VCaP (cell line): ENCODE measurements at regions not wholly inside any gene's neighbourhood (a gene's known extent, or its start where the extent isn't known, plus 50 kb on each side); places are given as distances from the start of the nearest gene placed in this dataset.

ENCODE experiments used
- H3K27ac ChIP-seq: fragments of 450-650 bp; 2 replicates; pipeline ENCODE4 v1.5.1; 2017
- CTCF ChIP-seq: fragments of 450-650 bp; conservative IDR thresholded peaks from 2 replicates; pipeline ENCODE4 v1.5.1; 2017; ENCODE audit warnings: mild to moderate bottlenecking, moderate library complexity

GRCh38 chr5:39863926-39864552 is 439.3 kb upstream of the DAB2 start:
- no peak for TF ChIP-seq CTCF
- peak overlapping the region; percentile 58 for H3K27ac ChIP-seq

GRCh38 chr5:39857041-39857440 is 432.3 kb upstream of the DAB2 start:
- no peak overlapping the region for H3K27ac ChIP-seq
- TF ChIP-seq CTCF: no peak

- TF ChIP-seq CTCF: no peak
- no peak overlapping the region for H3K27ac ChIP-seq
These were observed 430.1 kb upstream of the DAB2 start for GRCh38 chr5:39854771-39855410.

- TF ChIP-seq CTCF: no peak
- H3K27ac ChIP-seq: no peak overlapping the region
These were observed 425.5 kb upstream of the DAB2 start for GRCh38 chr5:39850291-39850690.

GRCh38 chr5:39846144-39846543 is 421.4 kb upstream of the DAB2 start:
- H3K27ac ChIP-seq: no peak overlapping the region
- no peak for TF ChIP-seq CTCF

GRCh38 chr5:39843767-39844166 is 419.0 kb upstream of the DAB2 start:
- no peak for TF ChIP-seq CTCF
- no peak overlapping the region for H3K27ac ChIP-seq

- no peak overlapping the region for H3K27ac ChIP-seq
- TF ChIP-seq CTCF: no peak
These were observed 410.6 kb upstream of the DAB2 start for GRCh38 chr5:39835371-39835770.
